DMS 273 treated with DMSO at 0.1 percent for 48 hours (cell line): ENCODE measurements at regions not wholly inside any gene's neighbourhood (a gene's known extent, or its start where the extent isn't known, plus 50 kb on each side); places are given as distances from the start of the nearest gene placed in this dataset.

Experiments
- DNase-seq: peaks from one replicate; lab custom pipeline; 2025; lab: John Stamatoyannopoulos, UW

DNA sequence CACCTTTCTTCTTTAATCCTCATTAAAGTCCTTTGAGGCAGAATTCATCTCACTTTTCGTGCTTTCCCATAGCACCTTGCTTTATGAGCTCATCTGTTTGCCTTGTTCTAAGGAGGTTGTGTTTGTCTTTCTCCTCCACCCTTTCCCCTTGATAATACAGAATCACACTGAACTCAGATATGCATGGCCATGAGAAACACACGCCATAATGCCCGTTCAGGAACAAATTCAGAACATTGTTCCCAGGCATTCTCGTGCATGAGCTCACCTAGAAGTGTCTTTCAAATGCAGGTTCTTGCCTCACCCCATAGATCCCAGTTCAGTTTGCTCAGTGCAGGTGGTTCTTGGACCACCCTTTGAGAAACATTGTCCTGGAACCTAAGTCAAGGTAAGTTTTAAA, 71.1 kb downstream of the TMEM114 start:
- DNase-seq, result no peak

DNA sequence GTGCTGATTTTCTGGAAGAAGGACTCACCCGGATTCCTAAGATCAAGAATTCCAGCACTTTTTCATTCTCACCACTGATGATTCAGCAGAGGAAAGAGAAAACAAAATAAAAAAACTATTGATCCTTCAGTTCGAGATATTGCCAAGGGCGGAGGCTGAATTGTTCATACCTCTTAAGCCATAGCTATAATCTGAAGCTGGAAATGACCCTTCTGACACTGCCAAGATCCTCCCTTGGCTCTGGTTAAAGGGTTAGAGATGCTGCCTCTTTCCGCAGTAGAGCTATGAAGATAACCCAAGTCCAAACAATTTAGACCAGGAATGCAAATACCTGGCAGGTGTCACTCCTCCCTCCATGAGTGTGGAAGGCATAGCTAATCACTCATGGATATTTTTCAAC, 73.0 kb downstream of the TMEM114 start:
- DNase-seq, result no peak

DNA sequence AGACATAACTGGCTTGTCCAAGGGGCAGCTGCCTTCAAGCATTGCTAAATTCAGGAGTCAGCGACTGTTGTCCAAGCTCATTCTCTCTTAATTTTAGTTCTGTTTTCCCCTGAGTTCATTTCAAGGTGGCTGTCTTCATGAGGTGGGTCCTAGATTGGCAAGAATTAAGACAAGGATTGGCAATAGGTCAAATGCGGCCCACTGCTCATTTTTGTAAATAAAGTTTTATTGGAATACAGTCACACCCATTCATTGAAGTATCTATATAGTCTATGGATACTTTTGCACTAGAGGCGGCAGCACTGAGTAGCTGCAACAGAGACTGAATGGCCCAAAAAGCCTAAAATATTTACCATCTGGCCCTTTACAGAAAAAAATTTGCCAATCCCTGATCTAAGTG, 73.8 kb downstream of the TMEM114 start:
- DNase-seq, result no peak

DNA sequence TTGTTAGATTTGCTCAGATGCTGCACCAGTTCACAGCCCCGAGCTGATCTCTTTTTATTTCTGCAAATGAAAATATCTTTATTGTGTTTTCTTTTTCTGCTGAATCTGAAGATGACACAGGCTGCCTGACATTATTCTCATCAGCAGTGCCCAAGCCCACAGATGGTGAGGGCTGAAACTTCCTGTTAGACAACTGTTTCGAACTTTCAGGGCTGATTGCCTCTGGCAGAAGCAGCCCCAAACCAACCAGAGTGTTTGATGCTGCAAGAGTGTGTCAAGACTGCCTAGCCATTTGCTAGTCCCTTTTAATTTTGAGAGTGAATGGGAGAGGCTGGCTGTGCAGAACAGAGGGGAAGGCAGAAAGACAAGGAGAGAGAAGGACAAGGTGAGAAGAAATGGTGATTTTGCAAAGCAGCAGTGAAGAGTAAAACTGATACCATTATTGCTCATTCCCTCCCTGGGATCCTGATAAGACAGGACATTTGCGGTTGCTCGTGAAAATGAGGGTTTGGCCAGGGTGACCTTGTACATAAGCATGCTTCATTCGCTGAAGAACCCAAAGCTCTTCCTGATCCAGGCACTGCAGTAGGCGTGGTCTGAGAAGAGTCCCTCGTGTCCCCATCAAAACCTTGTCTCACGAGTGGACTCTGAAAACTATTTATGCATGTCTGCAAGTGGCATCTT, 77.2 kb downstream of the TMEM114 start:
- DNase-seq, result no peak

DNA sequence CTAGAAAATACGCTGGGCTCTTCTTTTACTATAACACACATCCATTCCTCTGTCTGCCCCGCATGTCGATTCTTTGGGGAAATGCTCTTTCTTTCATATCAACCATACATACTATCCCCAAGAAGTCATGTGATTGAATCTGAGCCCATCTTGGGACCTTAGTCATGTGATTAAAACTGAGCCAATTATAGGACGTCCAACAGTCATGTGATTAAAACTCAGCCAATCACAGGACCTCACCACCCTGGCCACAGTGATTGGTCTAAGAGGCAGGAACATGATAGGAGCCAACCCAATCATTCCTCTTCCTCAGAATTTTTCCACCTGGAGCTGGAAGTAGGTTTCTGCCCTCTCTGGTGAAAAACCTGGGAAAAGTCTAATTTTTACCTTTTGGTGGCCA, 78.8 kb downstream of the TMEM114 start:
- DNase-seq, result no peak

DNA sequence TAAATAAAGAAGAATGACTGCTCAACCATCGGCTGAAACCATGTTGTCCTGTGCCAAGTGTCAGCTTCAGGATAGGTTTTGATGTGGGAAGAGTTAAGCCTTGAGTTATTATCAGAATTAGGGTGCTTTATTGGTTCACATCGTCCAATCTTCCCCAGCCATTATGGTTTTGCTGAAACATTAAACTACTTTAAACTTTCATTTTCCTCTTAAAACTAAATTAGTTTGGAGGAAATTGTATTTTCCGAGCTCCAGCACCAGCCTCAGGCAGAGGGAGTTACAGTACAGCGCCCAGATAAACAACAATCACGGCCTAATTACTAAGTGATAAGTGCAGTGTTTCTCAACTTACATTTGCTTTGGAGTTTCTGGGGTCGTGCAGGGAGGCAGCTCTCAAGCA, 80.2 kb downstream of the TMEM114 start:
- DNase-seq, result no peak

DNA sequence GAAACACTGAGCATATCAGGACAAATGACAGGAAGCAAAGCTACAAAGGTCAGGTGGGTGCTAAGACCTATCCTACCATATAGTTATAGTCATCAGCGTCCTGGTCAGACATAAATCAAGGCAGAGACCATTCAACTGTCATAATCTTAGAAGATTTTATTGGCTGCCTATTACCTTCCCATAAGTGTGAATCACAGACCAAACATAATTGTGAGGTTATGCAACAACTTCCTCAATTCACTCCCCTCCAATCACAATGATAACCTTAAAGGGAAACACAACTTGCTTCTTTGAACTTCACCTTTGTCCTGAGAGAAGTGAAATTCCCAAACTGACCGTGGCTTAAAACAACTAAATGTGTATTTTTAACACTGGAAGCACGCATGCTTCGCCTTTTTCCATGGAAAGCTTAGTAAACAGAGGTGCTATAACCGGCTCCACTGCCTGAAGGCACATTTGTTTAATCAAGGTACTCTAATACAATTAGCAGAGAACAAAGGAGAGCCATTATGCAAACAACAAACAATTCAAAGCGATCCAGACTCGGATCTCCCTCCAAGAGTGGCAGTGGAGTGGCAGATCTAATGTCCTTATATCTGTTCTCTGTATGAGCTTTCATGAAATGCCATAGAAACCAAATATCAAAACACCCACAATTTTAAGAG, 84.9 kb downstream of the TMEM114 start:
- DNase-seq, result no peak

DNA sequence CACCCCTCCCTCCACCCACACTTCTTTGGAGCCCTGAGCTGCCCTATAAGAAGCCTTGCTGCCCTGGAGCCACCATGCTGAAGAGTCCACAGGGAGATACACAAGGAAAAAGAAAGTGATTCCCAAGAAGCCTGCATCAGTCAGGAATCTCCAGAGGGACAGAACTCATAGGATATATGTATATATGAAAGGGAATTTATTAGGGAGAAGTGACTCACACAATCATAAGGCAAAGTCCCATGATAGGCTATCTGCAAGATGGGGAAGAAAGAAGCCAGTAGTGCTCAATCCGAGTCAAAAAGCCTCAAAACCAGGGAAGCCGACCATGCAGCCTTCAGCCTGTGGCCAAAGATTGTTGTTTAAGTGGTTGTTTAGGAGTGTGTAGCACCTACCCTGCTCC, 87.9 kb downstream of the TMEM114 start:
- no peak for DNase-seq

DNA sequence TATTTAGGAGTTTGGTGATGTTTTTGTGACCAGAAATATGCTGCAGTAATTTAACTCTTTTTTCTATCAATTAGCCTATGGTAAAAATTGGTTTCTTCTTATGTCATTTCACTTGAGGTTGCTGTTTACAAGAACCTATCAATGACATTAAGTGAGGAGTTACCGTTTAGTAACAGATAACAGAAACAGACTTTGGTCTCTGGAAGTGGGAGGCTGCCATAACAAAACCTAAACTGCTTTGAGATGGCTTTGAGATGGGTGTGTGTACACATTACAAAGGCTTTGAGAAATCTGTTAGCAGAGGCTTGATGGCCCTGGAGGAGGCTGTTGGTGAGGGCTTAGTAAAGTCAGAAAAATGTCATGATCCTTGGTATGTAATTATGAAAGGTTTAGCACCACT, 90.0 kb downstream of the TMEM114 start:
- DNase-seq, result no peak

DNA sequence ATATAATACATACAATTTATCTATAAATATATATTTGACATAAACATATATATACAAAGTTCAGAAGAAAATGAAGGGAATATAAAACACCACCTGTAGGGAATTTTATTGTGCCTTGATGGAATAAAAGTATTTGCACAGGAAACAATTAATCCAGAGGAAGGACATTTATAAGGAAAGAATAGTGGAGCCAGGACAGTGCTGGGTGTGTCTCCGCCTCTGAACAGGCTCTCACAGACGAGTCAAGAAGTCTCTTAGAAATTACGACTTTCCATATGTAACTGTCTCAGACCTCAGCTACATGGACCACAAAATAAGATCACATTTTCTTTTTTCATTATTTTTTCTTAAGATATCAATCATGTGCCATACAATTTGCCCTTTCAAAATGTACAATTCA, 93.9 kb downstream of the TMEM114 start:
- DNase-seq, result no peak

DNA sequence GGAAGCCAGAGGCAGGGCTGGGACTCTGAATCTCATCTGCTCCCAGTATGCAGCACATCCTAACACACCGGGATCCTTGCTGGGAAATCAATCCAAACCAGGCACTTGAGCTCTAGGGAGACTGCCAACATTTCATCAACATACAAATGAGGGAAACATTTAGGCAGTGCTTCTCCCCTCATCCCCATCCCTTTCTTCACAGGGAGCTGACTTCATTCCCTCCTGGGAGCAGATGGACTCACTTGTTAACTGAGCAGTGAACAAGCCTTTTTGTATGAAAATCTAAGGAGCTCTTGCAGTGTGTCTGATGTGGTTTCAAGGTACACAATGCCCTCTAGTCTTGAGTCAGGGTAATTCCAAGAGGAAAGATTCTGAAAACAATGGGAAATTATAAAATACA, 96.3 kb downstream of the TMEM114 start:
- no peak for DNase-seq

DNA sequence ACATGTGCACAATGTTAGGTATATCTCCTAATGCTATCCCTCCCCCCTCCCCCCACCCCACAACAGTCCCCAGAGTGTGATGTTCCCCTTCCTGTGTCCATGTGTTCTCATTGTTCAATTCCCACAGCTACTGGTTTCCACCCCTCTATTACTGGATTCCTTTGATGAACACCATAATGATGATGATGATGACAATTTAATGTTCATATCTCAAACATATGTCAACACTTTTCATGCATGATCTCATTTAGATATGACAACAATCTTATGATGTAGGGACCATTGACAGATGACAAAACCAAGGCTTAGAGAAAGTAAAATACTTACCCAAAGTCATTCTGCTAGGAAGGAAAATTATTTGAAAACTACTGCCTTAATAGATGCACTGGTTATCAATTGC, 97.6 kb downstream of the TMEM114 start:
- no peak for DNase-seq

DNA sequence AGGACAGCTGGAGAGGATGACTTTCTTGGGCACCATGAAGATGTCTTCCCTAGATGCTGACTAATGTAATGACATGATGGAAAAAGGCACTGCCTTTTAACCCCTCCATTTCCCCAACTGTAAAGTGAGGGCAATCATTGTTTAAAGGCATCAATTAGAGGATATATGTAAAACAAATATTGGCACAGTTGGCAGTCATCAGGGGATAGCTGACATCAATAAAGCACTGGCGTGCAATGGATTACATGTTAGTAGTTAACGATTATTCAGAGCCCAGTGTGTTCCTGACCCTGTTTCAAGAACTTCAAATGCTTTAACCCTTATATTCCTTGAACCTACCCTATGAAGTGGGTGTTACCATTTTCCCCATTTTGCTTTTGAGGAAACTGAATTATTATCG, 100.7 kb downstream of the TMEM114 start:
- DNase-seq, result no peak

DNA sequence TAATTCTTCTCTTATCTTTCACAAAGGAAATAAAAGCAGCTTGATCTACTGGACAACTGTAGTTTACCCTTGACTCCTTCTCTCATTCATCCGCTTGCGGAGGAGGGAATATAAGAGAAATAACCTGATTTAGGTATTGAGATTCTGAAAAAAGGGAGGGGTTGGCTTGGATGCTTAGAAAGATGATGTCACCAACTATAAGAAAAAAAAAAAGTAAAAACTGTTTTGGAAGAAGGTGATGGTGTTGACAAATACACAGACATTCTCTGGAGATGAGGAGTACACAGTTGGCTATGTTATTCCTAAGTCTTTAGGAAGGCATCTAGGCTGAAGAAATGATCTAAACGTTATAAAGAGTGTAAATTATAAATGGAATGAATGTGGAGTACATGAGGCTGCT, 103.3 kb downstream of the TMEM114 start:
- no peak for DNase-seq

DNA sequence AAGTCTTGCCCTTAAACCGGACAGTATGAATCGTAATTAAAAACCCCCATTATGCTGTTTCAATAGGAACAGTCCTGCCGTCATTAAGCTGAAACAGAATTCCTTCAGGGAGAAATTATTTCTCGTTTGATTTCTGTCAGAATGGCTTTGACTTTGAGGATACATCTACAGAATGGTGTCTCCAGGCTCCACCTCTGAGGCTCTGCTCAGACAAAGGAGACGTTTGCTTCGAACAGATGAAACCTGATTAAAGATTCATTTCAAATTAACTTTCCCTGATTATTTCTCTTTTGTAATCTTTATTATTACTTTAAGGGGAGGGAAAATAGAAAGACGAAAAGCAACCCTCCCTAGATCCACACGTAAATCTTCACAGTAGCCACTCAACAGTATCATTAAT, 106.9 kb downstream of the TMEM114 start:
- no peak for DNase-seq

DNA sequence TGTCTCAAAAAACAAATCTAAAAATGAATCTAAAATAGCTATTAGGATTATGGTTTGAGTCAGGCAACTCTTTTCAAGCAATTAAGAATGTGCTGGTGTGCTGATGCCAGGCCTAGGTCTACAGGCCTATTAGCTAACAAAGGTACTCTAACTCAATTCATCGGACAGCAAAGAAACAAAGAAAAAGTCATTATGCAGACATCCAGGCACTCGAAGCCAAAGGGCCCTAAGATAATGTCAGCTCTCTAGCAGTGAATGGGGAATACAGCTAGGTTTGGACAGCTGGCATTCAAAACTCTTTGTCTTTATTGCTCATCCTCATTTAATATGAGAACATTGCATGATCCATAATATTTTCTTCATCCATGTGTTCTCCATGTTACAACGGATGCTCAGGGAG, 108.5 kb downstream of the TMEM114 start:
- DNase-seq, result no peak

DNA sequence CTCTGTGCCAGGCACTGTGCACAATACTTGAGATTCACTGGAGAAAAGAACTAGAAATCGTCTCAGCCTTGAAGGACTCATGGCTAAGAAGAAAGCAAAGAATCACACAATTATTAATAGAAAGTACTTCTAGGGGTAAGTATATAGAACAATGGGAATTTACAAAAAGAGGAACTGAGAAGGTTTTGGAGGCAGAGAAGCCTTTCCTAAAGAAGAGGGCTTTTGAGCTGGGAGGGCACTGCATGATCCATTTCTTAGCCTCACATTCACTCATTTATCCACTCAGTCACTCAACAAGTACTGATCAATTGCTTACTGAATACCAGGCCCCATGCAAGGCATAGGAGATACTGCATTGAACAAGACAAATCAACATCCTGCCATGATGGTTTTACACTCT, 113.5 kb downstream of the TMEM114 start:
- no peak for DNase-seq

DNA sequence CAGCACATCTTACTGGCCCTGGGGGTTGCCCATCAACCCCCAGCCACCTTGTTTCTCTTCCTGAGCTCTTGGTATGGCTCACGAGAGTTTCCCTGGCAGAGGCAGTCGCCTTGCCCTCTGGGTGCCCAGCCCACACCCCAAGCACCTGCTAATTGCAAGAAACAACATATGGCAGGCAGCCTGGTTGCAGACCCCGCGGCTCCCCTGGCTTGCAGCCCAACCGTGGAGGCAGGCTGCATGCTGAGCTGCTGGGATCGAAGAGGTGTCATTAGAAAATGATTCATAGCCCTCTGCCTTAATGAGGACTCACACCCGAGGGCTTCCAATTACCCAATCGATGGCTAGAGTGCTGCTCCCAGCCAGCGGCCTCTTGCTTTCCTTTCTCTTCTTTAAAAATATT, 115.7 kb downstream of the TMEM114 start:
- no peak for DNase-seq

DNA sequence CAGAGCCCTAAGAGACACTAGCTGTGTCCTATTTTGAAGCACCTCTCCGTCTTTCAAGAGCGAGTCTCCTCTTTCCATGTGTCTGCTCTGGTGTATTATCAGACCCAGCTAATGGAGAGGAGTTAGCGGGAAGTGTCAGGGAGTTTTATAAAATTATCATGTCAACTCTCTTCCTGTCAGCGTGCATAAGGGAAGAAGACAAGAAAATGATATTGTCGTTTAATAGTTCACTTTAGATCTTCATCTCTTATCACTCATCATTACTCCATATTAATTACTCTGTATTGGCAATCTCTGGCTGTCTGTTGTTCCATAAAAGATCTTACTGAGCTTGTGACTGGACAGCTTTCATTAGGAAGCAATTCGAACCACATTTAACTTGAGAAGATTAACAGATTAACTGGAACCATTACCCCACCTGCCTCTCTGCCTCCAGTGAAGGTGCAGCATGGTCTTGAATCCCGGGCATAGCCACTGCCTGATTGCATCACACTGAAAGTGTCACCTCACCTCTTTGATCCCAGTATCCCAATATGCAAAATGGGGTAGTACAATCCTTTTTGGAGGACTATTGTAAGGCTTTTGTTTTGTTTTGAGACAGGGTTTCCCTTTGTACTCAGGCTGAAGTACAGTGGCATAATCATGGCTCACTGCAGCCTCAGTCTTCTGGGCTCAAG, 121.1 kb downstream of the TMEM114 start:
- no peak for DNase-seq

DNA sequence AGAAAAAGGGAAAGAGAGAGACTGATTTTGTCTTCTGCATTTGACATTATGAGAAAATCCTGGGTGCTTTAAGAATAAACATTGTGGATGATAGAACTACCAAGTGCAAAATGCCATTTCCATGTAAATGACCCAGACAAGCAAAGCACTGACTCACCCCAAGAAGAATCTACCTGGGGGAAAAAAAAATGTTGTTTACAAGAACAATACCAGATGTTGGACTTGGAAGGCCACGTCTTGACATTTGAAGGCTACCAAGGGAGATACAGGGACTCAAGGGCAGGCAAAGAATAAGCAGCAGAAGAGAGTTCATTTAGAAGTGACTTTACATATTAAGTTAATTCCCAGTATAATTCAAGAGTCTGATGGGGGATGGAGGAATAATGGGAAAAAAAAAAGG, 125.3 kb downstream of the TMEM114 start:
- DNase-seq, result no peak

DNA sequence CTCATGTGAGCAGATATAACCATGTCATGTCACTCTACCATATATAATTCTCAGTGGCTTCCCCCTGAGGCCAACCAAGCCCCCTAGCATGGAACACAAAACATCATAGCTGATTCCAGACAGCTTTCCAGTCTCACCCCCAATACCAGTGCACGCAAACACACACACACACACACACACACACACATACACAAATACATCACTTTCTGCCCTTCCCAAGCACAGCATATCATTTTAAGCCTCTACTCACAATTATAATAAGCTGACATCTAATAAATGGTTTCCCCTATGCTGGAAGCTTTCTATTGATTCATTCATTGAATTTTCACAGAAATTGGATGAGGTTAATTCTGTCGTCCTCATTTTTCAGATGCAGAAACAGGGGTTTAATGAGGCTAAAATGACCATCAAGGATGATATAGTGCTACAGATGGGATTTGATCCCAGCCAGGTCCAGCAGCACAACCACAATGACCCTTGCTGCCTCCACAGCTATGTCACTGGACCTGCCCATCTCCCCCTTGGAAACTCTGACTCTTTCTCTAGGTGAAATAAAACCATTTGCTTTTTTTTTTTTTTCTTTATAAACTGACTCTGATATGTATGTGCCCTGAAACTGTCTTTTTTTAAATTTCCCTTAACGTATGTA, 131.1 kb downstream of the TMEM114 start:
- DNase-seq, result no peak

DNA sequence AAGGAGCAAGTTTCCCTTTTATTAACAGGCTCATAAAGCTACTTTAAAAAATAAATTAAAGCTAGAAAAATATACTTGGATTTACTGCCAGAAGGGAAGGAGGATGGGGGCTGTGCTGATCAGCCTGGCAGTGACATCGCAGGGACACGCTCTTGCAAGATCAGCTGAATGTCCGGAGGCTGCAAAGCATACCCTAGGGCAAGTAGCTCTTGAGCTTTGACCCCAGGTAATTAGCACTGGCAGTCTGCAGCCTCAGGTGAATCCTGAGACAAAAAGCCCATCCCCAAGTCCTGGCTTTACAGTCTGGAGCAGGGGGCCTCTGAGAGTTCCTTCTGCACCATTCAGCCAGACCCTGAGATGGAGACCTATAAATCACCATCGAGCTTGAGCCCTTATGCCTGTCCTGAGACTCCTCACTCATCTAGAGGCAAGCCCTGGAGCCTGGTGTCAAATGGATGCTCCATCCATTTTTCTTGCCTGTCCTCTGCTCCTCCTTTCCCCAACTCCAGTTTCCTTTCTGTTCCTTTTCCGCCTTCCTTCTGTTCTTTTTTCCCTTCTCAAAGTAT, 131.7 kb downstream of the TMEM114 start:
- DNase-seq, result no peak

DNA sequence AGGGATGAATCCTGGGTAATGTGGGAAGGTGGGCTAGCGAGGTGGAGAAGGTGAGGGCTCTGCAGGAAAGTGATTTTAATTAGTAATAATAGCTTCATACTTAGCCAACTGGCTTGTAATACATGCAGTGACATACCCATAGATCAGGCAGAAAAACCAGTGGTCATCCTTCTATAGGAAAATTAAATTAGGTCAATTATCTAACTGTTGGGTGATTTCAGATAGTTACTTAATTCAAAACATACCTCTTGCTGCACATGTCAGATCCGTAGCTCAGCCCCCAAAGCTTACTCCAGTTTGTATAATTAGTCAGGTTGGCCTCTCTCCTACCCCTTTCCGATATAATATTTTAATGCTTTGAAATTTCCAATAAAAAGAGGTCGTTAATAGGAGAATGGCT, 137.0 kb downstream of the TMEM114 start:
- DNase-seq, result no peak
